Stimulated activated naive CD8-positive, alpha-beta T cell treated with anti-CD3 and anti-CD28 coated beads, Interleukin-15, amount 100 ng/mL, for 72 hours (primary cell): ENCODE measurements at regions not wholly inside any gene's neighbourhood (a gene's known extent, or its start where the extent isn't known, plus 50 kb on each side); places are given as distances from the start of the nearest gene placed in this dataset.

Experiments
- ATAC-seq: fragments of 150-1000 bp; cut with Tn5 transposase; 2 replicates; pipeline ENCODE4 v1.10.0; 2021; ENCODE audit warnings: mild to moderate bottlenecking, moderate library complexity
- DNase-seq, 2 donors: peaks; one replicate each; pipeline ENCODE4 v3.0.0; 2021 to 2022
- H3K27ac Mint-ChIP-seq, 2 donors: one replicate each; pipeline ENCODE4 v1.8.0; 2022; ENCODE audit warnings: mild to moderate bottlenecking in 2 of 2, mixed read lengths in 2 of 2, moderate library complexity in 2 of 2
- H3K27me3 Mint-ChIP-seq: one replicate; pipeline ENCODE4 v1.8.0; 2022; ENCODE audit warnings: mixed read lengths
- H3K4me1 Mint-ChIP-seq: one replicate; pipeline ENCODE4 v1.8.0; 2022; ENCODE audit warnings: mild to moderate bottlenecking, mixed read lengths
- H3K4me3 Mint-ChIP-seq, 2 donors: one replicate each; pipeline ENCODE4 v1.8.0; 2022; ENCODE audit warnings: mild to moderate bottlenecking in 2 of 2, mixed read lengths in 2 of 2, moderate library complexity in 1 of 2
- H3K9me3 Mint-ChIP-seq, 2 donors: one replicate each; pipeline ENCODE4 v1.8.0; 2022; ENCODE audit warnings: mixed read lengths in 2 of 2

DNA sequence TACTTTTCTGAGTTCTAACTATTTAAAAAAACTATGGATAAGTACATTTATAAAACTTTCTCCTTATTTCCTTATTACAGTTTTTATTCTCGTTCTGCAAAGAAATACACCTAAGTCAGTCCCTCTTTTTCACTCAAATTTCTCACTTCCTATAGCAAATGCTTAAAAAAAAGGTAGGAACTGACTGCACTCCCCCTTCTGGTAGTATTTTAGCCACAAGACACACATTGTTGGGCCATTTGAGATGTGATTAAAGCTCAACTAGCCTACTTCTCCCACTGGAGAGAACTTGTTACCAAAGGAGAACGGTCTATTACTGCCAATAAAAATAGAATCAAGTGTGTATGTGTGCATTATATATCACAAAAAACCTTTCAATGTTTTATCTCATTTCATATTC lies 521.9 kb upstream of the PRMT6 start:
- Mint-ChIP-seq H3K27ac (no peak overlapping the region), H3K27me3 (no peaks in the 10 kb centered on the region), H3K4me1 (no peaks in the 10 kb centered on the region), H3K4me3 (no peak overlapping the region), H3K9me3 (peaks cover 13 to 19% of the 10 kb centered on the region in 2 donors)
- no peak for ATAC-seq
- DNase-seq: no peak

GRCh38 chr1:106536741-106537140 lies 519.7 kb upstream of the PRMT6 start:
- DNase-seq: no peak
- ATAC-seq: no peak

GRCh38 chr1:106548726-106549125 lies 507.7 kb upstream of the PRMT6 start:
- H3K27ac Mint-ChIP-seq: no peak overlapping the region
- no peaks in the 10 kb centered on the region for H3K27me3 Mint-ChIP-seq
- H3K4me1 Mint-ChIP-seq: no peaks in the 10 kb centered on the region
- H3K4me3 Mint-ChIP-seq: no peak overlapping the region
- DNase-seq (no peak), ATAC-seq (no peak)
- H3K9me3 Mint-ChIP-seq: peaks cover 8 to 13% of the 10 kb centered on the region in 2 donors

More at GRCh38 chr1:106536741-106537140, 519.7 kb upstream of the PRMT6 start:
- no peak overlapping the region for H3K27ac Mint-ChIP-seq
- H3K27me3 Mint-ChIP-seq: no peaks in the 10 kb centered on the region
- H3K4me3 Mint-ChIP-seq: no peak overlapping the region
- H3K9me3 Mint-ChIP-seq: peaks cover 9 to 12% of the 10 kb centered on the region in 2 donors
- H3K4me1 Mint-ChIP-seq: no peaks in the 10 kb centered on the region

DNA sequence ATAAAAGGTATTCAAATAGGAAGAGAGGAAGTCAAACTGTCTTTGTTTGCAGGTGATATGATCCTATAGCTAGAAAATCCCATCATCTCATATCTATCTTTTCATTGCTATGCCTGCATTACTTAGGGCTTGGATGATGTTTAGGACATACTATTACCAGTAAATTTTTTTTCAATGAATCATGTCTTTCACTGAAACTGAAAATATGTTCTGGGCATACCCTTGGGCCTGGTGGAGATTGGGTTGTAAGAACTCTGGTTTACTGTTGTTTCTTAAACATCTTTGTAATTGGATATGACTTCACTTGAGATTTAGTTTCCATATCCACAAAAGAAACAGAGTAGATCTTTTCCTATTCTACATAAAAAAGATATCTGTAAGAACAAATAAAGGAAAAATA lies 502.2 kb upstream of the PRMT6 start:
- Mint-ChIP-seq H3K4me3 (no peak overlapping the region), H3K27ac (no peak overlapping the region), H3K27me3 (no peaks in the 10 kb centered on the region), H3K4me1 (no peaks in the 10 kb centered on the region), H3K9me3 (peaks cover 0 to 35% of the 10 kb centered on the region in 2 donors)
- DNase-seq (no peak), ATAC-seq (no peak)

- H3K27ac Mint-ChIP-seq: no peak overlapping the region
- H3K4me3 Mint-ChIP-seq: no peak overlapping the region
- H3K4me1 Mint-ChIP-seq: no peaks in the 10 kb centered on the region
- ATAC-seq (no peak), DNase-seq (no peak)
- H3K27me3 Mint-ChIP-seq: no peaks in the 10 kb centered on the region
- peaks cover 0 to 35% of the 10 kb centered on the region in 2 donors for H3K9me3 Mint-ChIP-seq
These were observed 500.9 kb upstream of the PRMT6 start for GRCh38 chr1:106555571-106555970.

- DNase-seq (no peak), ATAC-seq (no peak)
- no peak overlapping the region for H3K4me3 Mint-ChIP-seq
- peaks cover 7 to 18% of the 10 kb centered on the region in 2 donors for H3K9me3 Mint-ChIP-seq
- no peaks in the 10 kb centered on the region for H3K4me1 Mint-ChIP-seq
- no peaks in the 10 kb centered on the region for H3K27me3 Mint-ChIP-seq
- no peak overlapping the region for H3K27ac Mint-ChIP-seq
These were observed 492.3 kb upstream of the PRMT6 start for GRCh38 chr1:106564192-106564591.

DNA sequence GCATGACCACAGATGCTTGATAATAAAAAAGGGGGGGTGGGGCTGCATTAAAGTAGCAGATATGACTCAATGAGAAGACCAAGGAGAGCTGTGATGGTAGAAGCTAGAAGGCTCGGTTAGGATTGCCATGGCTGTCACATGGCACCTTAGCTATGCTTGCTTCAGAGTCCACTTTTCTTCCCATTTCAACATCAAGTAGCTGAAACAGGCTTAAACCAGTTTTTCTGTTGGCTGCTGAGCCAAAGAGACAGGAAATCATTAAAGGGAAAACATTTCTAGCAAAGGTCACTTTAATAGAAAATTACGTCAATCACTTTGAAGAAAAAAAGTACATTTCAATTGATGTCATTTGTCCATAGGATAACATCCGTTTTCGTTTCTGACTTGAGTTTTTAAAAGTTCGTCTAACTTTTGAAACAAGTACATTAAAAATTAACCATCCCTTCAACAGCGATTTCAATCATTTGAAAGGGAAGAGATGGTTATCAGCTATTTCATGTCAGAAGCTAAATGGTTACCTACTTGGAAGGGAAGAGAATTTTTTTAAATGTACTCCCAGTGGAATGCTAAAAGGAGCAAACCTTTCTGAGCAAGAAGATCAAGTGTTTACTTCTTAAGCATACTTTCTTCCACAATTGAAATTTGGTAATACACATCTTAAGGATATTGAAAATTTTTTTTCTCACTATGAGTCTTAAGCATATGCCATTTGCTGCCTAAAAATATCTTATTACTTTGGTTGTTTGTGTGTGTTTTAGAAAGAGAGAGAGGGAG lies 488.1 kb upstream of the PRMT6 start:
- DNase-seq (no peak), ATAC-seq (no peak)
- H3K9me3 Mint-ChIP-seq: peaks cover 0 to 17% of the 10 kb centered on the region in 2 donors
- no peak overlapping the region for H3K4me3 Mint-ChIP-seq
- H3K27ac Mint-ChIP-seq: no peak overlapping the region
- no peaks in the 10 kb centered on the region for H3K4me1 Mint-ChIP-seq
- H3K27me3 Mint-ChIP-seq: no peaks in the 10 kb centered on the region

DNA sequence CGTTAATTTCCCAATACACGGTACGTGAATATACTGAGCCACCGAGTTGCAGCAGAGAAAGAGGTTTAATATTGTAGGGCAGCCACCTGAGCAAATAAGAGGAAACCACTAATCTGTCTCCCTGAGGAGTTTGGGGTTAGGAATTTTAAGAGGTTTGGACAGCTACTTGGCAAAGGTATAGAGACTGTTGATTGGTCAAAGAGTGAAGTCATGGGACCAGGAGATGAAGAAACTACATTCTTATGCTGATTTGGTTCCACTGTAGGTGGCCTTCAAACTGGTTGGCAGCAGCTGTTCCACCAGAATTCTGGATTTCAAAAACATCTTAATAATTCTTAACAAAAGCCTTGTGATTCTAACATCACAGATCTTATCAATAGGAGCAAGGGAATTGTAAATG lies 485.4 kb upstream of the PRMT6 start:
- DNase-seq: no peak
- Mint-ChIP-seq H3K27me3 (no peaks in the 10 kb centered on the region), H3K9me3 (peaks cover 0 to 5% of the 10 kb centered on the region in 2 donors), H3K27ac (no peak overlapping the region), H3K4me1 (no peaks in the 10 kb centered on the region), H3K4me3 (no peak overlapping the region)
- ATAC-seq: no peak

GRCh38 chr1:106584107-106584506 lies 472.4 kb upstream of the PRMT6 start:
- ATAC-seq (no peak), DNase-seq (no peak)
- Mint-ChIP-seq H3K9me3 (peaks cover 7 to 9% of the 10 kb centered on the region in 2 donors), H3K27me3 (no peaks in the 10 kb centered on the region), H3K4me3 (no peak overlapping the region), H3K4me1 (no peaks in the 10 kb centered on the region), H3K27ac (no peak overlapping the region)

GRCh38 chr1:106584676-106585075 lies 471.8 kb upstream of the PRMT6 start:
- H3K27ac Mint-ChIP-seq: no peak overlapping the region
- DNase-seq (no peak), ATAC-seq (no peak)
- peaks cover 7 to 9% of the 10 kb centered on the region in 2 donors for H3K9me3 Mint-ChIP-seq
- H3K27me3 Mint-ChIP-seq: no peaks in the 10 kb centered on the region
- no peaks in the 10 kb centered on the region for H3K4me1 Mint-ChIP-seq
- H3K4me3 Mint-ChIP-seq: no peak overlapping the region

DNA sequence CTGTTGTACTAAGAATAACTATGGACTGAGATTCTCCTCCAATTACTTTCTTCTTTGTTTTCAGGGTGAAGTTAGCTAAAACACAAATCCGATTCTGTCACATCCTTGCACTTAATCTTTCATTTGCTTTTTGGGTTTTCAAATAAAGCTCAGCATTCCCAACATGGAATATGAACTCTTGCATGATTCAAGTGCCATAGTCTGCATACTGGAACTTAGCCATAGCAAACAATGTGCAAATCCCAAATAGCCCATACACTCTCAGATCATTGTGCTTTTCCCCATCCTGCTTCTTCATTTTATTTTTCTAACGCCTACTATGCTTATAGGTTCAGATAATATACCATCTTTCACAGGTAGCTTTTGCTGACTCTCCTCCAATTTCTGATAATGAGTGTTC lies 455.8 kb upstream of the PRMT6 start:
- Mint-ChIP-seq H3K27me3 (no peaks in the 10 kb centered on the region), H3K4me1 (no peaks in the 10 kb centered on the region), H3K9me3 (peaks cover 5 to 13% of the 10 kb centered on the region in 2 donors), H3K27ac (no peak overlapping the region), H3K4me3 (no peak overlapping the region)
- ATAC-seq (no peak), DNase-seq (no peak)

GRCh38 chr1:106603616-106604015 lies 452.9 kb upstream of the PRMT6 start:
- ATAC-seq: no peak
- Mint-ChIP-seq H3K27ac (no peak overlapping the region), H3K27me3 (no peaks in the 10 kb centered on the region), H3K4me1 (no peaks in the 10 kb centered on the region), H3K9me3 (peaks cover 5 to 13% of the 10 kb centered on the region in 2 donors), H3K4me3 (no peak overlapping the region)
- no peak for DNase-seq

DNA sequence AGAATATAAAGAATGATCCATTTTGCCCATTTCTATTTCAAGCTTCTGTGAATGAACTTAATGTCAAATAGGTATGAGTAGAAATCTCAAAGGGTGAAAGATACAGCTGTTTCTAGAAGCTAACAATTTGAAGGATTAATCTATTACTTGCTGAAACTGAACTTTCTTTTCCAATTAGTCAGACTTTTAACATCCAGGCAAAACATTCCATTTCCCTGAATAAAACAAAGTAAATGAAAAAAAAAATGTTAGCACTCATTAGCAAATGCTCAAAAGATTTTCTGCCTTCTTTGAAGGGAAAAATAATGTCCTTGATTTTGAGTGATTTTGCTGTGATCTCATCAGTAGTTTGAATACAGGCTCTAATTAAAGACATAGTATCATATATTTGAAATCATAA lies 447.6 kb upstream of the PRMT6 start:
- DNase-seq (no peak), ATAC-seq (no peak)
- no peak overlapping the region for H3K27ac Mint-ChIP-seq
- H3K27me3 Mint-ChIP-seq: no peaks in the 10 kb centered on the region
- H3K4me1 Mint-ChIP-seq: no peaks in the 10 kb centered on the region
- no peak overlapping the region for H3K4me3 Mint-ChIP-seq
- peaks cover 5 to 6% of the 10 kb centered on the region in 2 donors for H3K9me3 Mint-ChIP-seq

GRCh38 chr1:106613068-106613467 lies 443.4 kb upstream of the PRMT6 start:
- ATAC-seq: no peak
- DNase-seq: no peak
- Mint-ChIP-seq H3K4me3 (no peak overlapping the region), H3K27ac (no peak overlapping the region), H3K27me3 (no peaks in the 10 kb centered on the region), H3K9me3 (peaks cover 0 to 5% of the 10 kb centered on the region in 2 donors), H3K4me1 (no peaks in the 10 kb centered on the region)

- Mint-ChIP-seq H3K27me3 (no peaks in the 10 kb centered on the region), H3K4me3 (no peak overlapping the region), H3K4me1 (no peaks in the 10 kb centered on the region), H3K9me3 (peaks cover 0 to 13% of the 10 kb centered on the region in 2 donors), H3K27ac (no peak overlapping the region)
- DNase-seq (no peak), ATAC-seq (no peak)
These were observed 442.6 kb upstream of the PRMT6 start for GRCh38 chr1:106613861-106614260.

- Mint-ChIP-seq H3K9me3 (peaks cover 0 to 13% of the 10 kb centered on the region in 2 donors), H3K27me3 (no peaks in the 10 kb centered on the region), H3K27ac (no peak overlapping the region), H3K4me3 (no peak overlapping the region), H3K4me1 (no peaks in the 10 kb centered on the region)
- ATAC-seq (no peak), DNase-seq (no peak)
These were observed 441.0 kb upstream of the PRMT6 start for GRCh38 chr1:106615473-106615872.
